Adipocyte (in vitro differentiated cells): ENCODE measurements at regions not wholly inside any gene's neighbourhood (a gene's known extent, or its start where the extent isn't known, plus 50 kb on each side); places are given as distances from the start of the nearest gene placed in this dataset.

ENCODE experiments used
- DNase-seq: peaks from one replicate; pipeline ENCODE4 v3.0.0-alpha.2; 2015; ENCODE audit warnings: low read depth
- H3K27me3 ChIP-seq: replicated peaks from 2 replicates; pipeline ENCODE4 v1.7.0; 2013; ENCODE audit warnings: mild to moderate bottlenecking, low read length, moderate library complexity; ENCODE audit not compliant: control insufficient read depth, insufficient read depth
- H3K36me3 ChIP-seq: 2 replicates; pipeline ENCODE4 v1.7.0; 2013; ENCODE audit warnings: low read length, mild to moderate bottlenecking, moderate library complexity; ENCODE audit not compliant: control insufficient read depth, insufficient read depth, severe bottlenecking
- H3K4me1 ChIP-seq: 2 replicates; pipeline ENCODE4 v1.7.0; 2013; ENCODE audit warnings: mild to moderate bottlenecking, low read length, moderate library complexity; ENCODE audit not compliant: control insufficient read depth, insufficient read depth
- H3K4me3 ChIP-seq: 2 replicates; pipeline ENCODE4 v1.7.0; 2013; ENCODE audit warnings: mild to moderate bottlenecking, low read length, moderate library complexity
- H3K9ac ChIP-seq: 2 replicates; pipeline ENCODE4 v1.7.0; 2013; ENCODE audit warnings: mild to moderate bottlenecking, low read length, moderate library complexity
- H3K9me3 ChIP-seq: 2 replicates; pipeline ENCODE4 v1.7.0; 2013; ENCODE audit warnings: mild to moderate bottlenecking, low read length, moderate library complexity; ENCODE audit not compliant: control insufficient read depth

DNA sequence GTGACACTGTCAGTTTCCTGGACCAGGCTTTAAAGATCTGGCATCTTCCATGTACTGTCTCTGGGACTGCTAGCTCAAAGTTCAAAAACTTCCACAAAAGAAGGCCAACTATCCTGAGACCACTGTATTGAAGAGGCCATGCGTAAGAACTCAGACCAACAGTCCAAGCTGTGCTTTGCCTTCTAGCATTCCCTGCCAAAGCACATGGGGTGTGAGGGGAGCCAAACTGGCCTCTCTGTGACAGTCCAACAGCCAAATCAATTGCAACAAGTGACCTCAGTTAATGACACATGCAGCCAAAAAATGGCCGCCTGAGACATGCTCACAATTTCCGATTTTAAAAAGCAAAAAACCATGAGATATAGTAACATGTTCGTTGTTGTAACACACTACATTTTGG is 160.3 kb upstream of the CDH19 start:
- no peak for DNase-seq
- H3K36me3 ChIP-seq = no peaks in the 10 kb centered on the region
- H3K4me3 ChIP-seq = no peak overlapping the region
- no peaks in the 10 kb centered on the region for H3K9me3 ChIP-seq
- H3K27me3 ChIP-seq = no peaks in the 10 kb centered on the region
- H3K4me1 ChIP-seq = no peaks in the 10 kb centered on the region
- H3K9ac ChIP-seq = no peak overlapping the region

DNA sequence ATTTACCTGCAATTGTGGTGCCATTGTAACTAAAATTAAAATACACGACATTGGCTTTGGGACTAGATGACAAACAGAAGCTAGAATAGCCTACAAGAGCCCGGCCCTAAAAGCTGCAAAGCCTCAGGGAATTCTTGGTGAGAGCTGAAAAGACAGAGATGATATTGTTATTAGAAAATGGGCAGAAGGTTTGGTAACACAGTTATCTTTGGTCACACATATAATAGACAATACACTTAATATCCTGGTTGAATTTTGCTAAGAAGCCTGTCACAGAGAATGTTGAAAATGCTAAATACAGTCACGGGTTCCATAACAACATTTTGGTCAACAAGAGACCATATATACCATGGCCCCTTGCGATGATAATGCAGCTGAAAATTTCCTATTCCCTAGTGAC is 157.3 kb upstream of the CDH19 start:
- Histone ChIP-seq H3K36me3 (no peaks in the 10 kb centered on the region), H3K4me3 (no peak overlapping the region), H3K9me3 (no peaks in the 10 kb centered on the region), H3K9ac (no peak overlapping the region), H3K4me1 (no peaks in the 10 kb centered on the region), H3K27me3 (no peaks in the 10 kb centered on the region)
- DNase-seq = no peak

DNA sequence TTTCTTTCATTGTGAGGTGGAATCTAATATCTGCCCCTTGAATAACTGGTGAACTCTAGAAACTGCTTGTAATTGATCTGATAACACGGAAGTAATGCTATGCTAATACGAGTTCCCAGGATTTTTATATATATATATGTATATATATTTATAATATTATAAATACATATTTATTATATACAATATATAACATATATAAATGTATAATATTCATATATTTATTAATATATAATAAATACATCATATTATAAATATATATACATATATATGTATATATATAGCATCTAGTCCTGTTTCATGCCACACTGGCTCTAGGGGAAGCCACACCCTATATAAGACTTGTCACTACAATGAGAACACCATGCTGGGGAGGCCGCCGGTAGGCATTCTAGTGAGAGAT is 156.7 kb upstream of the CDH19 start:
- H3K9ac ChIP-seq = no peak overlapping the region
- no peaks in the 10 kb centered on the region for H3K9me3 ChIP-seq
- no peaks in the 10 kb centered on the region for H3K27me3 ChIP-seq
- H3K4me1 ChIP-seq = no peaks in the 10 kb centered on the region
- H3K36me3 ChIP-seq = no peaks in the 10 kb centered on the region
- no peak for DNase-seq
- no peak overlapping the region for H3K4me3 ChIP-seq

DNA sequence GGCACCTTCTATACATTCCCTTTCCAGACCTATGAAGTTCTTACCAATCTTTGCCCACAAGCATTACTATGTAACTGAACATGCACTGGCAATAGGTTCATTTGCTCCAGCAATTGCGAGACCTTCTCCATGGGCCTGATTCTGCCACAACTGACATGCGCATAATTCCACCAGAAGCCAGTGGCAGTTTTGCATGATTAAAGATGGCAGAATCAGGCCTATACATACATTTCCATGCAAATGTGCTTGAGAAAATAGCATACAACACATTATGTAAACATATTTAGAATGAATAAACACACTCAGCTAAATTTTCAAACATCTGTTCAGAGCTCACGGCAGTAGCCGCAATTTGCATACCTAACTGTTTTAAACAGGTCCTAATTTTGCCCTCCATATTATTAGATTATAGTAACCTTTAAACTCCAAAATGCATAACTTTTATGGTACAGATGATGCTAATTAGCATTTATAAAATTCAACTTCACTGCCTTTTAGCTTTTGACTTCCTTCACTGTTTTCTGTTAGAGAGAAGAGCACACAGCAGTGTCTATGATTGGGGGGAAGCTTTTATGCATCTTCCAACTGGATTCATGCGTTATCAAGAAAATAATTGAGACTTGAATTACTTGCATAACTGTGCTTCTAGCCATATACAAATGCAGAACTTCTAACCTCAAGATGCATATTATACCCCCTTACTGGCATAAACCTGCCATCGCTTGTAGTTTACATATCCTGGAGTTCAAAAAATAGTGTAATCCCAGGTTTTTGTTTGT is 155.3 kb upstream of the CDH19 start:
- H3K4me1 ChIP-seq = no peaks in the 10 kb centered on the region
- DNase-seq = no peak
- H3K9ac ChIP-seq = no peak overlapping the region
- no peak overlapping the region for H3K4me3 ChIP-seq
- no peaks in the 10 kb centered on the region for H3K36me3 ChIP-seq
- H3K9me3 ChIP-seq = no peaks in the 10 kb centered on the region
- no peaks in the 10 kb centered on the region for H3K27me3 ChIP-seq

DNA sequence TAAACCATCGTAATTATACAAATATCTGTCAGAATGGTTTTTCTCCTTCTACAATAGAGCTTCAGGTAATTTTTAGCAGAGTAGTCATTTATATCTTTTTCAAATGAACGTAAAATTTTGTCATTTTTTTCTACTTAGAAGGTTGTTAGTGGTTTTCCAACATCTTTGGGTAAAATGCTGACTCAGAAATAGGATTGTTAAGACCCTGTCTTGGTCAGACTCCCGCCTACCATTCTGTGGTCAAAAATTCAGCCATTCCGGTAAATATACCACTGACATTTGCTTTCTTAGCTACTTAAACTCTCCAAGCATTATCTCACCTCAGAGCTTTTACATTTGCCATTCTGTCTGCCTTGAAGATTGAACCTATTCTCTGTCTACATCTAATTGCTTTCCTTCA is 154.1 kb upstream of the CDH19 start:
- H3K27me3 ChIP-seq = no peaks in the 10 kb centered on the region
- no peak for DNase-seq
- no peak overlapping the region for H3K4me3 ChIP-seq
- no peaks in the 10 kb centered on the region for H3K9me3 ChIP-seq
- H3K9ac ChIP-seq = no peak overlapping the region
- no peaks in the 10 kb centered on the region for H3K36me3 ChIP-seq
- no peaks in the 10 kb centered on the region for H3K4me1 ChIP-seq

DNA sequence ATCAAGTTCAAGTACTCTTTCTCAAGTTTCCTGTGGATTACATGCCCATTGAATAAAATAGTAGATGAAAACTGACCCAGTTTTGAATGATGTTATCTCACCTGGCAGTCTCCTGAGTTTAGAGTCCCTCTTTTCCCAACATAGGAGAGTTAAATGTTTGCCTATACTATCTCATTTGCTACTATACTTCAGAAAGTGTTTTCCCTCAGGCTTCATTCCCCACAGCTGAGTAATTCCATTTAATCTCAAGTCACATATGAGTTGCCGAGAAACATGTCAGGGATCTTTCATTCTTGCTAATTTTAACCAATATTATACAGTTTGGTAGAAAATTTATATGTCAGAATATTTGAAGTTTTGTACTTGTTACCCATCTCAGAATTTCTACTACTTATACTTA is 150.4 kb upstream of the CDH19 start:
- no peak for DNase-seq
- Histone ChIP-seq H3K9me3 (no peaks in the 10 kb centered on the region), H3K36me3 (no peaks in the 10 kb centered on the region), H3K27me3 (no peaks in the 10 kb centered on the region), H3K4me1 (peaks cover 2% of the 10 kb centered on the region), H3K4me3 (no peak overlapping the region), H3K9ac (no peak overlapping the region)

DNA sequence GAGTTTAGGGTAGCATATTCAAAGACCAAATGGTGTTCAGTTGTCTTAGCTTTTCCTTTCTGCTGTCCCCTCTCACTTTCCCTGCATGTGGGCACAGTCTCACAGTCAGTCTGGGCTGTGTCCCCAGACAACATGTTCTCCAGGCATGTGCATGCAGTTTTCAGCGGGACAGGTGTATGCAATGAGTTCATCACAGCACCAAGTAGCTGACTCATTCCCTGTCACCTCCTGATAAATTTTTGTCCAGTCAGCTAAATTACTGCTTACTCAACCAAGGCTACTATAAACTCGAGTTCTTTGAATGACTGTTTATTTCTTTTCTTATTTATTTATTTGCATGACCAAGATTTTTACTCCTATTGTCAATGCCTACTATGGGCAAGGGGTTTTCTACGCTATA is 148.8 kb upstream of the CDH19 start:
- Histone ChIP-seq H3K27me3 (no peaks in the 10 kb centered on the region), H3K9ac (no peak overlapping the region), H3K9me3 (no peaks in the 10 kb centered on the region), H3K4me1 (peaks cover 3% of the 10 kb centered on the region), H3K4me3 (no peak overlapping the region), H3K36me3 (no peaks in the 10 kb centered on the region)
- DNase-seq = no peak

DNA sequence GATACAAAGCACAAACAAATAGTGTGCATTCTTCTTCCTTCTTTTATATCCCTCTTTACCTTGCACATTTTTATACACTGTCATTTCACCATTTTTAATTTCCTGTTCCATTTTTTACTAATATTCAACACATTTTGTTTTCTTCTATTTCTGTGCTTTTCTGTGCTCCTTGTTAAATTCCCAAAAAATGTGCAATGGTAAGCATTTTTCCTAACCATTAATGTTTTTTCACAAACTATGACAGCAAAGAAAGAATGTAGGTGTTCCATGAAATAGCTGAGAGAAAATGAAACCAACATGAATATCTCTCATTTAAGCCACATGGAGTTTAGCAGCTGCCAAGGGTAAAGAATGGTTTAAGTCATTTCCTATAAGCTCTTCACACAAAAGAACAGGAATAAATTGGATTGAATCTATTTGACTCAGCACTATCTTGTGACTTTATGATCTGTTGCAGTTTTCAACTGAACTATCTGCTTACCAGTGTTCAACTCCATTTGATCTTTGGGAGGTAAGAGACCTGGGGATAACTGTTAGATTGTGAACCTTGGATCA is 145.7 kb upstream of the CDH19 start:
- H3K4me3 ChIP-seq = no peak overlapping the region
- H3K36me3 ChIP-seq = no peaks in the 10 kb centered on the region
- H3K9ac ChIP-seq = no peak overlapping the region
- H3K27me3 ChIP-seq = no peaks in the 10 kb centered on the region
- no peak for DNase-seq
- no peaks in the 10 kb centered on the region for H3K9me3 ChIP-seq
- peaks cover 3% of the 10 kb centered on the region for H3K4me1 ChIP-seq

DNA sequence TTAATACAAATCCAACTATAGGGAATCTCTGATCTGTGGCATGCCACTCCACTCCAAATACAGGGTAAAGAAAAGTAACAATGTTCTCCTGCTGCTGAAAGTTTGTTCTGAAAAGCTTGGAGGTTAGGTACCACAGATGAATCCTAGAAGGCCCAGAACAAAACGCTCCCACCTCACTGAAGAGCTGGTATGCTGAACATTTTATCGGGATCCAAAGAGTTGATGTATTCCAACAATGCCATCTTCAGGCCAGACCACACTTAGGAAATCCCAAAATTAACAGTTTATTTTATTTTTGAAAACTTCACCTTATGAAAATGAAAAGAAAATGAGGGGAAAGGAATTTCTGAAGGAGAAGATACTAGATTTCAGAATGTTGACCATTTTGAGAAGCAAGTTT is 145.1 kb upstream of the CDH19 start:
- Histone ChIP-seq H3K9me3 (no peaks in the 10 kb centered on the region), H3K9ac (no peak overlapping the region), H3K27me3 (no peaks in the 10 kb centered on the region), H3K4me3 (no peak overlapping the region), H3K36me3 (no peaks in the 10 kb centered on the region), H3K4me1 (peaks cover 3% of the 10 kb centered on the region)
- no peak for DNase-seq

DNA sequence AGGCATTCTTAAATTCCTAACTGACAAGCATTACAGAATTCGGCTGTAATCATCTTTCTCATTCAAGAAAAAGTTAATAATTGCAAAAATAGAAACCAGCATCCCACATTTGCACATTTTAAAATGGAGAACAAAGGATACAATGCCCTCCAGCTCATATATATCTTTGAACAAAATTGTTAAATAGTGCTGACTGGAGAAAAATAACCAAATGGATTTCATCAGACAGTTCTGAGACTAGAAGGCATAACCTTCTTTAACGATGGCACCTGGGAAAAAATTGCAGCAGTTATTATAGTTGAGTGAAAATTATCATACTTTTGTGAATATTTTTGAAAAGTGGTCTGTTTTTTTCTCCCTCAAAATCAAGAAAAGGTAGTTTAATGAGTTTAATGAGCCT is 138.9 kb upstream of the CDH19 start:
- H3K27me3 ChIP-seq = no peaks in the 10 kb centered on the region
- no peak overlapping the region for H3K4me3 ChIP-seq
- no peaks in the 10 kb centered on the region for H3K36me3 ChIP-seq
- no peak overlapping the region for H3K9ac ChIP-seq
- no peaks in the 10 kb centered on the region for H3K4me1 ChIP-seq
- no peak for DNase-seq
- H3K9me3 ChIP-seq = no peaks in the 10 kb centered on the region

DNA sequence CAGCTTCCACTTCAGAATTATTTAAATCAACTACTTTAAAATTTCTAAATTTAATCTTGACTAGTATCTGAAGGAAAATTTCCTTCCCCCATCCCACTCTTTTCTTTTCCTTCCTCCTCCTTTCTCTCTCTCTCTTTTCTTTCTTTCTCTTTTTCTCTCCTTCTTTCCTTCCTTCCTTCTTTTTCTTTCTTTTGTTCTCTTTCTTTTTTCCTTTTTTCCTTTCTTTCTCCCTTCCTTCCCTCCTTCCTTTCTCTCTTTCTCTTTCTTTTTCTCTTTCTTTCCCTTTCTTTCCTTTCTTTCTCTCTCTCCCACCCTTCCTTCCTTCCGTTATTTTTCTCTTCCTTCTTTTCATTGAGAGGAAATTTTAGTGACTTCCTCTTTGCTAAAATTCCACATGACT is 132.0 kb upstream of the CDH19 start:
- Histone ChIP-seq H3K27me3 (no peaks in the 10 kb centered on the region), H3K4me1 (peaks cover 17% of the 10 kb centered on the region), H3K9ac (no peak overlapping the region), H3K36me3 (no peaks in the 10 kb centered on the region), H3K4me3 (no peak overlapping the region), H3K9me3 (no peaks in the 10 kb centered on the region)
- DNase-seq = no peak

DNA sequence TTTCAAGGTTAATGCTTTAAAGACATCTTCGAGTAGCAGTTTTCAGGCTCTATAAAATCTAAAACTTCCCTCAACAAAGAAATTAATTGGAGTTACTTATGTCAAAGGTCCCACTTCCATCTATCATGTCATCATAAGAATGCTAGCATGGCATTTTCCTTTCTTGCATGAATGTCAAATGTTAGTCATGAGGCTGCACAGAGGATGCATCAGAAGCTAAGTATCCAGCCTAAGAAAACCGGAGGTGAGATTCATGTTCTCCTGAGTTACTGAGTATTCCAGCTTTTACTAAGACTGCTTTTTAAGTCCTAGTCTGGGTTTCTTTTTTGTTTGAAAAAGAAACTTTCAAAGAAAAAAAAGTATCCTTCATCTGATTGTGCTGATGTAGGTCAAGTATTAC is 130.6 kb upstream of the CDH19 start:
- no peaks in the 10 kb centered on the region for H3K9me3 ChIP-seq
- H3K4me3 ChIP-seq = no peak overlapping the region
- peaks cover 28% of the 10 kb centered on the region for H3K4me1 ChIP-seq
- no peak overlapping the region for H3K9ac ChIP-seq
- H3K36me3 ChIP-seq = no peaks in the 10 kb centered on the region
- no peaks in the 10 kb centered on the region for H3K27me3 ChIP-seq
- DNase-seq = no peak
